Peyer's patch (tissue), 4 donors: ENCODE measurements at regions not wholly inside any gene's neighbourhood (a gene's known extent, or its start where the extent isn't known, plus 50 kb on each side); places are given as distances from the start of the nearest gene placed in this dataset.

Experiments used
- CTCF ChIP-seq, 6 experiments: fragments of 450-650 bp in 4 of 6; fragments of 200-600 bp in 2 of 6; sonication (generic) in 1 of 6; IDR thresholded peaks; one replicate each; pipeline ENCODE4 v1.5.1; 2017 to 2019; ENCODE audit warnings: antibody characterized with exemption in 6 of 6, mild to moderate bottlenecking in 3 of 6, moderate library complexity in 1 of 6
- POLR2A ChIP-seq, 2 donors: fragments of 450-650 bp; IDR thresholded peaks; one replicate each; pipeline ENCODE4 v1.5.1; 2017; ENCODE audit warnings: antibody characterized with exemption in 2 of 2, mild to moderate bottlenecking in 2 of 2, moderate library complexity in 2 of 2

- no peak for TF ChIP-seq CTCF (IDR thresholded peaks at IDR 0.05)
- TF ChIP-seq POLR2A (IDR thresholded peaks at IDR 0.05) = no peak
Measured at GRCh38 chrX:8075636-8076035, 95.4 kb downstream of the VCX2 start.
